HepG2 (cell line): ENCODE measurements at regions not wholly inside any gene's neighbourhood (a gene's known extent, or its start where the extent isn't known, plus 50 kb on each side); places are given as distances from the start of the nearest gene placed in this dataset.

ENCODE experiments used
- ATAC-seq: fragments of 200-7000 bp; cut with Tn5 transposase; 3 replicates; pipeline ENCODE4 v1.9.1; 2020; ENCODE audit warnings: mild to moderate bottlenecking, moderate library complexity
- BruUV-seq: library from RNA; stranded (reverse); fragments of 400-500 nt; replicated peaks from 2 replicates; lab custom pipeline; 2021; lab: Mats Ljungman, UMichigan
- CTCF ChIA-PET: fragments of 300-600 bp; formaldehyde crosslinking; extraction: SDS; loops from one replicate; lab custom pipeline; 2021; ENCODE audit warnings: low total read pairs, inconsistent platforms, low intra/inter-chr PET ratio; lab: Yijun Ruan, JAX
- POLR2A ChIA-PET: fragments of 350-600 bp; sonication (Branson Sonifier 250); formaldehyde crosslinking; loops from one replicate; lab custom pipeline; 2020; ENCODE audit warnings: antibody characterized with exemption, inconsistent platforms; lab: Yijun Ruan, JAX
- DNase-seq: peaks from one replicate; pipeline ENCODE4 v3.0.0-alpha.2; 2015; ENCODE audit warnings: low spot score
- FAIRE-seq: peaks from 3 replicates; lab custom pipeline; 2011; peaks lifted over from hg19 to GRCh38; lab: Jason Lieb, UNC
- H2AFZ ChIP-seq: one replicate; pipeline ENCODE4 v1.6.1; 2011; ENCODE audit warnings: low read length, inconsistent platforms
- H3K27ac ChIP-seq: fragments of 300-600 bp; 3 replicates; pipeline ENCODE4 v1.8.0; 2011; ENCODE audit warnings: mixed run types, mild to moderate bottlenecking, mixed read lengths, low read length, inconsistent platforms; ENCODE audit not compliant: insufficient read depth; ENCODE audit errors: extremely low read length
- H3K27me3 ChIP-seq, 2 experiments: fragments of 200-600 bp in 1 of 2; 2 replicates in 1 of 2; 3 replicates in 1 of 2; pipeline versions ENCODE4 v1.6.0 to v1.8.0; 2011; ENCODE audit warnings: low read length in 2 of 2, mild to moderate bottlenecking in 2 of 2, moderate library complexity in 2 of 2, inconsistent platforms in 1 of 2; ENCODE audit not compliant: insufficient read depth in 2 of 2, control insufficient read depth in 1 of 2
- H3K36me3 ChIP-seq, 2 experiments: fragments of 200-600 bp in 1 of 2; replicated peaks in 1 of 2; 2 replicates in 1 of 2; 3 replicates in 1 of 2; pipeline versions ENCODE4 v1.5.1 to v1.8.0; 2011; ENCODE audit warnings: low read length in 2 of 2, inconsistent platforms in 1 of 2; ENCODE audit not compliant: insufficient read depth in 2 of 2, control insufficient read depth in 1 of 2
- H3K4me1 ChIP-seq: 2 replicates; pipeline ENCODE4 v1.5.1; 2012; ENCODE audit warnings: low read length, inconsistent platforms; ENCODE audit not compliant: insufficient read depth
- H3K4me2 ChIP-seq: 2 replicates; pipeline ENCODE4 v1.6.0; 2011; ENCODE audit warnings: low read depth, low read length, inconsistent platforms
- H3K4me3 ChIP-seq, 3 experiments: fragments of 200-600 bp in 1 of 3; sonication (generic), shearing (Covaris generic) in 1 of 3; replicated peaks in 1 of 3; 2 replicates each; pipeline ENCODE4 v1.5.1; 2011 to 2016; ENCODE audit warnings: low read length in 3 of 3, inconsistent platforms in 2 of 3, low read depth in 2 of 3, mild to moderate bottlenecking in 2 of 3, control low read depth in 1 of 3, mixed read lengths in 1 of 3; ENCODE audit not compliant: insufficient read depth in 1 of 3
- H3K79me2 ChIP-seq: one replicate; pipeline ENCODE4 v1.6.1; 2011; ENCODE audit warnings: low read length, inconsistent platforms; ENCODE audit not compliant: insufficient read depth
- H3K9ac ChIP-seq: 2 replicates; pipeline ENCODE4 v1.6.0; 2011; ENCODE audit warnings: mild to moderate bottlenecking, low read depth, low read length, inconsistent platforms; ENCODE audit not compliant: insufficient read depth
- H3K9me3 ChIP-seq: 2 replicates; pipeline ENCODE4 v1.5.1; 2012; ENCODE audit warnings: mild to moderate bottlenecking, low read length
- H4K20me1 ChIP-seq: 2 replicates; pipeline ENCODE4 v1.6.0; 2011; ENCODE audit warnings: inconsistent platforms, mild to moderate bottlenecking, low read length, moderate library complexity; ENCODE audit not compliant: insufficient read depth
- ATF4 ChIP-seq, 2 experiments: fragments of 450-650 bp in 1 of 2; sonication (generic) in 1 of 2; formaldehyde crosslinking; IDR thresholded peaks; 2 replicates each; pipeline versions ENCODE4 v1.5.0 to v1.8.0; 2020 to 2022; ENCODE audit warnings: mild to moderate bottlenecking in 1 of 2, missing genetic modification reagents in 1 of 2
- CHD4 ChIP-seq: fragments of 200-600 bp; sonication (generic); IDR thresholded peaks from 2 replicates; pipeline ENCODE4 v1.7.0; 2017; ENCODE audit warnings: mild to moderate bottlenecking, low read length, borderline replicate concordance
- DDIT3 ChIP-seq: sonication (generic); formaldehyde crosslinking; IDR thresholded peaks from 2 replicates; pipeline ENCODE4 v1.4.0; 2020; ENCODE audit warnings: mild to moderate bottlenecking, missing genetic modification reagents
- GTF2F1 ChIP-seq: fragments of 150-350 bp; IDR thresholded peaks from 2 replicates; pipeline ENCODE4 v1.6.1; 2014; ENCODE audit warnings: low read length
- MLXIP ChIP-seq: sonication (generic); formaldehyde crosslinking; IDR thresholded peaks from 2 replicates; pipeline ENCODE4 v1.9.0; 2021; ENCODE audit warnings: missing genetic modification reagents, borderline replicate concordance
- PRDM15 ChIP-seq: sonication (generic); formaldehyde crosslinking; IDR thresholded peaks from 2 replicates; pipeline ENCODE4 v1.4.0; 2020; ENCODE audit warnings: missing genetic modification reagents
- PREB ChIP-seq: sonication (generic); formaldehyde crosslinking; IDR thresholded peaks from 2 replicates; pipeline ENCODE4 v1.4.0; 2020; ENCODE audit warnings: missing genetic modification reagents
- RXRA ChIP-seq: sonication (generic); formaldehyde crosslinking; IDR thresholded peaks from 2 replicates; pipeline ENCODE4 v1.5.1; 2020; ENCODE audit warnings: missing genetic modification reagents
- ZNF207 ChIP-seq: fragments of 450-650 bp; IDR thresholded peaks from 2 replicates; pipeline ENCODE4 v1.6.1; 2016; ENCODE audit warnings: antibody characterized with exemption, borderline replicate concordance
- ZNF510 ChIP-seq: sonication (generic); formaldehyde crosslinking; IDR thresholded peaks from 2 replicates; pipeline ENCODE4 v1.4.0; 2020; ENCODE audit warnings: low read depth, mild to moderate bottlenecking, missing genetic modification reagents
- ZNF740 ChIP-seq: sonication (generic); formaldehyde crosslinking; IDR thresholded peaks from 2 replicates; pipeline ENCODE4 v1.4.0; 2020; ENCODE audit warnings: missing genetic modification reagents
- ZNF749 ChIP-seq: sonication (generic); formaldehyde crosslinking; IDR thresholded peaks from 2 replicates; pipeline ENCODE4 v1.8.0; 2022; ENCODE audit warnings: mild to moderate bottlenecking, missing genetic modification reagents, moderate library complexity, borderline replicate concordance
- ZNF773 ChIP-seq: sonication (generic); formaldehyde crosslinking; IDR thresholded peaks from 2 replicates; pipeline ENCODE4 v1.4.0; 2020; ENCODE audit warnings: missing genetic modification reagents, borderline replicate concordance
- ZNF782 ChIP-seq: sonication (generic); formaldehyde crosslinking; IDR thresholded peaks from 2 replicates; pipeline ENCODE4 v1.4.0; 2020; ENCODE audit warnings: missing genetic modification reagents, mild to moderate bottlenecking, borderline replicate concordance
- WGBS: methylation state at CpG from one replicate; pipeline ENCODE4 v1.1.6; 2017; ENCODE audit warnings: low lambda C conversion rate; 5-methylcytosine and 5-hydroxymethylcytosine counted together
- in situ Hi-C: cut with HindIII; loops from 2 replicates; pipeline ENCODE4 v1.10.0; 2017; ENCODE audit warnings: low pct_unique_long_range_greater_than_20kb; ENCODE audit not compliant: extremely low pct_ligation_motif_present
- intact Hi-C: fragments of 100-400 bp; cut with micrococcal nuclease; formaldehyde crosslinking; loops from one replicate; pipeline ENCODE4 v1.10.0; 2022; ENCODE audit not compliant: unreplicated experiment

- H3K36me3 ChIP-seq = no peaks in the 10 kb centered on the region
- no peak for DNase-seq
- no peaks in the 10 kb centered on the region for H3K79me2 ChIP-seq
- no peaks in the 10 kb centered on the region for H3K4me1 ChIP-seq
- no TSS peak for BruUV-seq
- 2% methylated on average over 2 of the region's 2 CpGs for WGBS
- H2AFZ ChIP-seq = no peak overlapping the region
- no peak overlapping the region for H3K27ac ChIP-seq
- ChIA-PET CTCF (no interaction called here), POLR2A (no interaction called here)
- in situ Hi-C loops = no loop called here
- H3K9ac ChIP-seq = no peak overlapping the region
- H4K20me1 ChIP-seq = no peaks in the 10 kb centered on the region
- no peak for ATAC-seq
- H3K27me3 ChIP-seq = peaks cover 2 to 30% of the 10 kb centered on the region in 2 experiments; a peak in 4 of 5 replicates
- no peak for TF ChIP-seq CHD4
- TF ChIP-seq ZNF773 (CRISPR knock-in tag) = no peak
- TF ChIP-seq ZNF782 = no peak
- no peak for TF ChIP-seq ATF4 (CRISPR knock-in tag; IDR thresholded peaks at IDR 0.05)
- TF ChIP-seq RXRA (CRISPR knock-in tag) = no peak
- TF ChIP-seq ZNF207 = no peak
- no peak for TF ChIP-seq ZNF510 (CRISPR knock-in tag)
- TF ChIP-seq PRDM15 (CRISPR knock-in tag) = no peak
- TF ChIP-seq ZNF749 (CRISPR knock-in tag) = no peak
- TF ChIP-seq PREB (CRISPR knock-in tag) = no peak
- no peak for TF ChIP-seq MLXIP (CRISPR knock-in tag)
- TF ChIP-seq DDIT3 (CRISPR knock-in tag) = no peak
- TF ChIP-seq GTF2F1 = no peak
- no peak for TF ChIP-seq ZNF740 (CRISPR knock-in tag)
- FAIRE-seq = no peak
- intact Hi-C loops = no loop called here
- H3K4me3 ChIP-seq = no peak overlapping the region
- no peak overlapping the region for H3K4me2 ChIP-seq
- H3K9me3 ChIP-seq = no peaks in the 10 kb centered on the region
Measured at GRCh38 chr15:93360976-93361375, 272.0 kb upstream of the RGMA start.
